Esophagus muscularis mucosa (tissue), 4 donors: ENCODE measurements at regions not wholly inside any gene's neighbourhood (a gene's known extent, or its start where the extent isn't known, plus 50 kb on each side); places are given as distances from the start of the nearest gene placed in this dataset.

Experiments
- DNase-seq: peaks from one replicate; pipeline ENCODE4 v3.0.0-alpha.2; 2017; ENCODE audit errors: extremely low spot score
- H3K27ac ChIP-seq, 4 donors: fragments of 200-600 bp; sonication (generic); replicated peaks in 1 of 4; 1 replicate in 3 of 4; 2 replicates in 1 of 4; pipeline ENCODE4 v1.5.1; 2016 to 2019; ENCODE audit warnings: mild to moderate bottlenecking in 1 of 4
- H3K27me3 ChIP-seq, 4 donors: fragments of 200-600 bp; sonication (generic); one replicate each; pipeline versions ENCODE4 v1.5.1 to v1.6.0; 2016 to 2019
- H3K36me3 ChIP-seq, 4 donors: fragments of 200-600 bp; sonication (generic); one replicate each; pipeline ENCODE4 v1.5.1; 2016 to 2019
- H3K4me1 ChIP-seq, 4 donors: fragments of 200-600 bp; sonication (generic); one replicate each; pipeline ENCODE4 v1.5.1; 2016 to 2019
- H3K4me3 ChIP-seq, 4 donors: fragments of 200-600 bp; sonication (generic); 1 replicate in 2 of 4; 2 replicates in 2 of 4; pipeline ENCODE4 v1.5.1; 2016 to 2019; ENCODE audit warnings: mild to moderate bottlenecking in 4 of 4, moderate library complexity in 1 of 4
- H3K9me3 ChIP-seq, 4 donors: fragments of 200-600 bp; sonication (generic); 1 replicate in 3 of 4; 2 replicates in 1 of 4; pipeline ENCODE4 v1.5.1; 2016 to 2019
- EP300 ChIP-seq: sonication (generic); formaldehyde crosslinking; IDR thresholded peaks from one replicate; pipeline ENCODE4 v1.6.1; 2017; ENCODE audit warnings: antibody characterized with exemption
- POLR2A ChIP-seq: fragments of 450-650 bp; IDR thresholded peaks from one replicate; pipeline ENCODE4 v1.6.1; 2017; ENCODE audit warnings: antibody characterized with exemption, moderate library complexity, mild to moderate bottlenecking, low read depth
- POLR2AphosphoS5 ChIP-seq, 2 donors: sonication (generic); formaldehyde crosslinking; IDR thresholded peaks; one replicate each; pipeline ENCODE4 v1.6.1; 2017; ENCODE audit warnings: antibody characterized with exemption in 2 of 2
- WGBS: methylation state at CpG from one replicate; pipeline ENCODE4 v1.1.5; 2018; 5-methylcytosine and 5-hydroxymethylcytosine counted together
- intact Hi-C: fragments of 100-400 bp; cut with DNase I; formaldehyde crosslinking; loops from one replicate; pipeline ENCODE4 v1.15.1; 2023
- TF ChIP-seq, protein P1 (sequence below), 3 experiments: fragments of 200-600 bp in 2 of 3; fragments of 450-650 bp in 1 of 3; sonication (generic) in 2 of 3; IDR thresholded peaks; one replicate each; pipeline ENCODE4 v1.5.1; 2017 to 2019; ENCODE audit warnings: antibody characterized with exemption in 3 of 3, mild to moderate bottlenecking in 2 of 3, moderate library complexity in 1 of 3

DNA sequence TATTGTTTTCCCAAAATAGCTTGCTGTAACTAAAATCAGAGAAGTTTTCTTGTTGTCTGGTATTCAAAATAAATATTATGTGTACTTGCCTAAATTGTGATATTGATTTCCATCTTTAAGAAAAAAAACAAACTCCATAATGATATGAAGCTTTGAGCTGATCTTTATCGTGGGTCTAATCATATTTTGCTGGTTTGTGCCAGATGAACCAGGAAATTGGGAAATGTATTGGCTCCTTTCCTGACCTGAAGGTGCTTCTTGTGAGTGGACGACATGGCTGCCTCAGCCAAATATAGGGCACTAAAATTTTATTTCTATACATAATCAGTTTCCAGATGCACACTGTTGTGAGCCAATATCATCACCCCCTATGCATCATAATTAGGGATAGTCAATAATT, 113.3 kb downstream of the DIPK2A start:
- no peak for DNase-seq
- WGBS, result 72% methylated on average over 2 of the region's 2 CpGs
- TF ChIP-seq EP300 (no peak), POLR2A (no peak), POLR2AphosphoS5 (IDR thresholded peaks at IDR 0.05) (no peak)
- TF ChIP-seq, protein P1, sequence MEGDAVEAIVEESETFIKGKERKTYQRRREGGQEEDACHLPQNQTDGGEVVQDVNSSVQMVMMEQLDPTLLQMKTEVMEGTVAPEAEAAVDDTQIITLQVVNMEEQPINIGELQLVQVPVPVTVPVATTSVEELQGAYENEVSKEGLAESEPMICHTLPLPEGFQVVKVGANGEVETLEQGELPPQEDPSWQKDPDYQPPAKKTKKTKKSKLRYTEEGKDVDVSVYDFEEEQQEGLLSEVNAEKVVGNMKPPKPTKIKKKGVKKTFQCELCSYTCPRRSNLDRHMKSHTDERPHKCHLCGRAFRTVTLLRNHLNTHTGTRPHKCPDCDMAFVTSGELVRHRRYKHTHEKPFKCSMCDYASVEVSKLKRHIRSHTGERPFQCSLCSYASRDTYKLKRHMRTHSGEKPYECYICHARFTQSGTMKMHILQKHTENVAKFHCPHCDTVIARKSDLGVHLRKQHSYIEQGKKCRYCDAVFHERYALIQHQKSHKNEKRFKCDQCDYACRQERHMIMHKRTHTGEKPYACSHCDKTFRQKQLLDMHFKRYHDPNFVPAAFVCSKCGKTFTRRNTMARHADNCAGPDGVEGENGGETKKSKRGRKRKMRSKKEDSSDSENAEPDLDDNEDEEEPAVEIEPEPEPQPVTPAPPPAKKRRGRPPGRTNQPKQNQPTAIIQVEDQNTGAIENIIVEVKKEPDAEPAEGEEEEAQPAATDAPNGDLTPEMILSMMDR (IDR thresholded peaks at IDR 0.05), result no peak
- H3K4me1 ChIP-seq, result no peaks in the 10 kb centered on the region
- intact Hi-C loops, result no loop called here
- no peak overlapping the region for H3K27ac ChIP-seq
- no peak overlapping the region for H3K4me3 ChIP-seq
- no peaks in the 10 kb centered on the region for H3K9me3 ChIP-seq
- no peaks in the 10 kb centered on the region for H3K36me3 ChIP-seq
- H3K27me3 ChIP-seq, result no peaks in the 10 kb centered on the region

DNA sequence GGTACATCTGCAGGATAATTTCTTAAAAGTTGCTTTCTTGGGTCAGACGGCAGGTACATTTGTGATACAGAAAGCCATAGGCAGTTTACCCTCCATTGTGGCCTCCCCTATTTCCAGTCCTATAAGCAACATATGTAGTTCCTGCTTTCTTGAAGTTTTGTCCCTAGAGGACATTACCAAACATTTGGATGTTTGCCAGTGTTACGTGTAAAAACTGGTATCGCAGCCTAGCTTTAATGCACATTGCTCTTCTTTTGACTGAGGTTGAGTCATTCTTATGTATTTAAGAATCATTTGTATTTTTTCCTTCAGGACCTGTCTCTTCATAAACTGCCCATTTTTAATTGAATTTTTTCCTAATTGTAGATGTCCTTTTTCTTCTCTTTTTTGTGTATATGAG, 114.3 kb downstream of the DIPK2A start:
- no peak for DNase-seq
- Histone ChIP-seq H3K27me3 (no peaks in the 10 kb centered on the region), H3K9me3 (no peaks in the 10 kb centered on the region), H3K4me3 (no peak overlapping the region), H3K27ac (no peak overlapping the region), H3K4me1 (no peaks in the 10 kb centered on the region), H3K36me3 (no peaks in the 10 kb centered on the region)
- intact Hi-C loops, result no loop called here
- 42% methylated on average over 3 of the region's 3 CpGs for WGBS
- TF ChIP-seq POLR2AphosphoS5 (IDR thresholded peaks at IDR 0.05) (no peak), POLR2A (no peak), EP300 (no peak)
- TF ChIP-seq, protein P1 (IDR thresholded peaks at IDR 0.05), result no peak

DNA sequence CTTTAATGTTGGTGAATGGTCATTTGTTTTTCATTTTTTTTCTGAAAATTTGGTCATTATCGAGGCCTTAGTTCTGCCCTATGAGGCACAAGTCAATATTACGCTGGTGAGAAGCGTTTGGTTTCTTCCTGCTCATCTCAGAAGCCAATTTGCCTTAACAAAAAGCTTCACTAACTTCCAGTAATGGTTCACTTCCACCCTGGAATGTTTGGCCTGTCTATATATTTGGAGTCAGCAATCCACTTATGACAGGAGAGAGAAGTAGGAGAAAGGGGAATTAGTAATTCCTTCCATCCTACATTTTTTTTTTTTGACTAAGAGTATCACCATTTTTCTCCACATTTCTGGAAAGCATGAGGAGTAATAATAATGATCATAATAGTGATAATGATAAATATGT, 124.4 kb downstream of the DIPK2A start:
- no peak overlapping the region for H3K27ac ChIP-seq
- peaks cover 0 to 8% (median 0%) of the 10 kb centered on the region in 4 donors for H3K9me3 ChIP-seq
- no peaks in the 10 kb centered on the region for H3K4me1 ChIP-seq
- WGBS, result 93% methylated on average over 3 of the region's 3 CpGs
- H3K27me3 ChIP-seq, result no peaks in the 10 kb centered on the region
- no peak for DNase-seq
- TF ChIP-seq EP300 (no peak), POLR2AphosphoS5 (IDR thresholded peaks at IDR 0.05) (no peak), POLR2A (no peak)
- TF ChIP-seq, protein P1 (IDR thresholded peaks at IDR 0.05), result no peak
- intact Hi-C loops, result no loop called here
- no peaks in the 10 kb centered on the region for H3K36me3 ChIP-seq
- H3K4me3 ChIP-seq, result no peak overlapping the region

DNA sequence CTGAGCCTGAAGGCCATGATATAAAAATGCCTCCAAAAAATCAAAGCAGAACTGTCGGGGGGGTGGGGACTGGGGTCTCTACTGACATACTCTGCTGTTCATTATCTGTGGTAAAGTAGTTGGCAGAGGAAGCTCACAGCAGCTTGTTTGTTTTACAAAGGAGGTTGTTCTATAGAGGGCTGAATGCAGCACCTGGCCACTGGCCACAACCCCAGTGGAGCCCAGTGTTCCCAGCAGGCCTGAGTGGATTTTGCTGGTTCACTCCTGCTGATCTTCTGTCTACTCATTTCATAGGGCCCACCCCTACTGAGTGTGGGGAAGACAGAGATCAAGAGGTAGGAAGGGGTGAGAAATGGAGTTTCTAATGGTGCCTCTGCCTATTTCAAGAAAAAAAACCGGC, 125.5 kb downstream of the DIPK2A start:
- Histone ChIP-seq H3K4me3 (no peak overlapping the region), H3K27me3 (no peaks in the 10 kb centered on the region), H3K27ac (no peak overlapping the region), H3K4me1 (peaks cover 0 to 3% (median under 1%) of the 10 kb centered on the region in 4 donors), H3K36me3 (no peaks in the 10 kb centered on the region), H3K9me3 (peaks cover 0 to 8% (median 0%) of the 10 kb centered on the region in 4 donors)
- TF ChIP-seq, protein P1 (IDR thresholded peaks at IDR 0.05), result no peak
- TF ChIP-seq POLR2AphosphoS5 (IDR thresholded peaks at IDR 0.05), result no peak
- no peak for TF ChIP-seq EP300
- TF ChIP-seq POLR2A, result no peak
- DNase-seq, result no peak
- 92% methylated on average over 2 of the region's 2 CpGs for WGBS
- intact Hi-C loops, result no loop called here

DNA sequence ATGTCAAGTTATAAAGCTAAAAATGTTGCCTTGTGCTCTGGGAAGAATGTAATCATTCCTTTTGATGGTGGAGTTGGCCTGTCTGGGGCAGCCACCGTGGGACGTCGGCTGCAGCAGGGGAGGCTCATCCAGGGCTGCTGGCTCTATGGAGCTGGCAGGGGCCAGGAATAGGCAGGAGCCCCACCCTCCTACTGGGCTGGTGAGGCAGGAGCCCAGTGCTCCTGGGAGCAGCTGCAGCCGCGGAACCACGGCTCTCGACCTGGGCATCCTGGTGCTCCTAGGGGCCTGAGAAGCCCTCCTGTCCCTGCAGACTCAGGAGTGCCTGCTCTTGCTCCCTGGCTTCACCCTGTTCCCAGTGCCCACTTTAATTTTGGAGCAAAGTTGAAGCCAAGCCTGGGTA, 127.1 kb downstream of the DIPK2A start:
- Histone ChIP-seq H3K9me3 (peaks cover 0 to 8% (median 0%) of the 10 kb centered on the region in 4 donors), H3K36me3 (no peaks in the 10 kb centered on the region), H3K27ac (no peak overlapping the region), H3K4me3 (no peak overlapping the region), H3K27me3 (no peaks in the 10 kb centered on the region), H3K4me1 (peaks cover 0 to 18% (median 8%) of the 10 kb centered on the region in 4 donors)
- TF ChIP-seq EP300 (no peak), POLR2AphosphoS5 (IDR thresholded peaks at IDR 0.05) (no peak), POLR2A (no peak)
- TF ChIP-seq, protein P1 (IDR thresholded peaks at IDR 0.05), result no peak
- DNase-seq, result no peak
- WGBS, result 93% methylated on average over 3 of the region's 7 CpGs
- intact Hi-C loops, result no loop called here
